H1 (cell line): ENCODE measurements at regions not wholly inside any gene's neighbourhood (a gene's known extent, or its start where the extent isn't known, plus 50 kb on each side); places are given as distances from the start of the nearest gene placed in this dataset.

ENCODE experiments used
- CTCF ChIA-PET: fragments of 300-600 bp; sonication (Branson Sonifier 250); formaldehyde crosslinking; loops from one replicate; lab custom pipeline; 2021; ENCODE audit not compliant: partially characterized antibody; lab: Charles Lee
- POLR2A ChIA-PET: fragments of 300-600 bp; sonication (Branson Sonifier 250); formaldehyde crosslinking; loops from one replicate; lab custom pipeline; 2021; ENCODE audit warnings: inconsistent platforms; ENCODE audit not compliant: partially characterized antibody; lab: Charles Lee
- DNase-seq, 2 experiments: peaks; one replicate each; pipeline versions ENCODE4 v3.0.0 to v3.0.0-alpha.2; 2010 to 2022; ENCODE audit warnings: low spot score in 2 of 2, low read depth in 1 of 2, mixed read lengths in 1 of 2
- FAIRE-seq: peaks from 2 replicates; lab custom pipeline; 2011; peaks lifted over from hg19 to GRCh38; lab: Jason Lieb, UNC
- H2AFZ ChIP-seq: 2 replicates; pipeline ENCODE4 v1.8.1; 2012; ENCODE audit warnings: low read length, inconsistent platforms
- H2AK5ac ChIP-seq: 2 replicates; pipeline ENCODE4 v1.6.1; 2013; ENCODE audit warnings: low read depth, low read length
- H2BK120ac ChIP-seq: replicated peaks from 2 replicates; pipeline ENCODE3; 2013; ENCODE audit warnings: low read depth, low read length, inconsistent platforms
- H2BK12ac ChIP-seq: 2 replicates; pipeline ENCODE4 v1.6.1; 2013; ENCODE audit warnings: low read depth, low read length
- H2BK15ac ChIP-seq: 2 replicates; pipeline ENCODE4 v1.6.1; 2013; ENCODE audit warnings: low read length
- H2BK20ac ChIP-seq: 2 replicates; pipeline ENCODE4 v1.6.1; 2013; ENCODE audit warnings: low read length
- H2BK5ac ChIP-seq: 2 replicates; pipeline ENCODE4 v1.6.1; 2013; ENCODE audit warnings: low read depth, low read length
- H3K14ac ChIP-seq: 2 replicates; pipeline ENCODE4 v1.6.1; 2013; ENCODE audit warnings: inconsistent platforms; ENCODE audit not compliant: insufficient read length
- H3K18ac ChIP-seq: 2 replicates; pipeline ENCODE4 v1.6.1; 2013; ENCODE audit warnings: low read length; ENCODE audit errors: extremely low read depth
- H3K23ac ChIP-seq: 2 replicates; pipeline ENCODE4 v1.6.1; 2013; ENCODE audit warnings: inconsistent platforms; ENCODE audit not compliant: insufficient read length
- H3K23me2 ChIP-seq: 2 replicates; pipeline ENCODE4 v1.6.1; 2013; ENCODE audit warnings: low read depth, low read length
- H3K27ac ChIP-seq: 2 replicates; pipeline ENCODE4 v1.6.1; 2011; ENCODE audit warnings: low read depth, low read length, inconsistent platforms
- H3K27me3 ChIP-seq, 4 experiments: replicated peaks in 1 of 4; 1 replicate in 1 of 4; 2 replicates in 3 of 4; pipeline versions ENCODE4 v1.6.1 to v1.8.1; 2011 to 2013; ENCODE audit warnings: low read length in 3 of 4, mild to moderate bottlenecking in 3 of 4, inconsistent platforms in 2 of 4, mixed read lengths in 2 of 4, moderate library complexity in 1 of 4; ENCODE audit not compliant: control insufficient read depth in 3 of 4, insufficient read depth in 3 of 4; ENCODE audit errors: extremely low read depth in 1 of 4
- H3K36me3 ChIP-seq, 4 experiments: 2 replicates each; pipeline versions ENCODE4 v1.6.1 to v1.8.1; 2011 to 2013; ENCODE audit warnings: mild to moderate bottlenecking in 4 of 4, low read length in 3 of 4, moderate library complexity in 2 of 4, control low read depth in 1 of 4, inconsistent platforms in 1 of 4; ENCODE audit not compliant: insufficient read depth in 4 of 4, control insufficient read depth in 2 of 4
- H3K4ac ChIP-seq: replicated peaks from 2 replicates; pipeline ENCODE3; 2013; ENCODE audit warnings: low read length, low read depth, mixed read lengths, inconsistent platforms; ENCODE audit not compliant: insufficient read length
- H3K4me1 ChIP-seq, 4 experiments: replicated peaks in 1 of 4; 1 replicate in 1 of 4; 2 replicates in 3 of 4; pipeline versions ENCODE4 v1.6.1 to v1.8.1; 2011 to 2013; ENCODE audit warnings: low read length in 3 of 4, inconsistent platforms in 2 of 4, mixed read lengths in 1 of 4; ENCODE audit not compliant: insufficient read depth in 4 of 4, control insufficient read depth in 3 of 4
- H3K4me2 ChIP-seq, 2 experiments: 2 replicates each; pipeline versions ENCODE4 v1.6.1 to v1.8.1; 2011 to 2013; ENCODE audit warnings: low read depth in 2 of 2, low read length in 2 of 2, control low read depth in 1 of 2, inconsistent platforms in 1 of 2, mild to moderate bottlenecking in 1 of 2; ENCODE audit not compliant: insufficient read depth in 1 of 2
- H3K4me3 ChIP-seq, 4 experiments: fragments of 200-600, 300-600 bp in 1 of 4; sonication (generic), shearing (Covaris generic), sonication (Bioruptor Twin) in 1 of 4; 2 replicates each; pipeline versions ENCODE4 v1.5.1 to v1.8.1; 2011 to 2016; ENCODE audit warnings: low read length in 4 of 4, low read depth in 3 of 4, control low read depth in 2 of 4, inconsistent platforms in 2 of 4, mild to moderate bottlenecking in 2 of 4, mixed read lengths in 1 of 4, moderate library complexity in 1 of 4; ENCODE audit not compliant: insufficient read depth in 2 of 4; ENCODE audit errors: extremely low read depth in 1 of 4
- H3K56ac ChIP-seq: replicated peaks from 2 replicates; pipeline ENCODE3; 2013; ENCODE audit warnings: low read depth, mild to moderate bottlenecking, mixed read lengths, low read length, inconsistent platforms; ENCODE audit not compliant: insufficient read length
- H3K79me1 ChIP-seq: 2 replicates; pipeline ENCODE4 v1.6.1; 2013; ENCODE audit warnings: low read depth, low read length, control low read depth
- H3K79me2 ChIP-seq, 2 experiments: 2 replicates each; pipeline versions ENCODE4 v1.6.1 to v1.8.1; 2012 to 2013; ENCODE audit warnings: low read length in 2 of 2, mild to moderate bottlenecking in 2 of 2, inconsistent platforms in 1 of 2; ENCODE audit not compliant: insufficient read depth in 2 of 2, control insufficient read depth in 1 of 2
- H3K9ac ChIP-seq, 4 experiments: replicated peaks in 1 of 4; 1 replicate in 1 of 4; 2 replicates in 3 of 4; pipeline versions ENCODE4 v1.6.1 to v1.8.1; 2011 to 2013; ENCODE audit warnings: low read depth in 3 of 4, low read length in 3 of 4, control low read depth in 2 of 4, mild to moderate bottlenecking in 2 of 4, moderate library complexity in 2 of 4, inconsistent platforms in 1 of 4; ENCODE audit errors: extremely low read depth in 1 of 4
- H3K9me3 ChIP-seq, 2 experiments: 2 replicates each; pipeline versions ENCODE4 v1.6.1 to v1.8.1; 2012 to 2013; ENCODE audit warnings: mild to moderate bottlenecking in 2 of 2, moderate library complexity in 2 of 2, control low read depth in 1 of 2, inconsistent platforms in 1 of 2, low read depth in 1 of 2, low read length in 1 of 2, mixed read lengths in 1 of 2; ENCODE audit not compliant: insufficient read depth in 2 of 2
- H4K20me1 ChIP-seq, 2 experiments: replicated peaks in 1 of 2; 2 replicates each; pipeline versions ENCODE3 to v1.8.1; 2011 to 2013; ENCODE audit warnings: inconsistent platforms in 2 of 2, low read length in 2 of 2, mild to moderate bottlenecking in 1 of 2; ENCODE audit not compliant: insufficient read depth in 2 of 2, control insufficient read depth in 1 of 2
- H4K5ac ChIP-seq: 2 replicates; pipeline ENCODE4 v1.6.1; 2013; ENCODE audit warnings: low read length, low read depth, mixed read lengths, inconsistent platforms; ENCODE audit not compliant: insufficient read length
- H4K8ac ChIP-seq: 2 replicates; pipeline ENCODE4 v1.8.0; 2013; ENCODE audit warnings: mild to moderate bottlenecking, moderate library complexity, low read length, inconsistent platforms; ENCODE audit not compliant: insufficient read depth; ENCODE audit errors: extremely low read depth
- H4K91ac ChIP-seq: replicated peaks from 2 replicates; pipeline ENCODE3; 2013; ENCODE audit warnings: low read length, mixed read lengths, inconsistent platforms; ENCODE audit not compliant: insufficient read length
- MAX ChIP-seq: IDR thresholded peaks from 2 replicates; pipeline ENCODE4 v1.6.1; 2012; ENCODE audit warnings: inconsistent platforms
- NRF1 ChIP-seq: IDR thresholded peaks from 2 replicates; pipeline ENCODE4 v1.6.1; 2011; ENCODE audit warnings: mild to moderate bottlenecking, low read depth, low read length, improper control_type of control experiment
- RNF2 ChIP-seq: fragments of 200-900, 300-1000 bp; sonication (generic); IDR thresholded peaks from 2 replicates; pipeline ENCODE4 v1.7.1; 2016; ENCODE audit warnings: borderline replicate concordance, low read depth, mild to moderate bottlenecking, antibody characterized with exemption, low read length; ENCODE audit not compliant: poor library complexity, severe bottlenecking; ENCODE audit errors: missing control alignments
- SIRT6 ChIP-seq: IDR thresholded peaks from one replicate; pipeline ENCODE4 v1.7.1; 2012; ENCODE audit warnings: low read length, inconsistent platforms
- SIX5 ChIP-seq: IDR thresholded peaks from 2 replicates; pipeline ENCODE4 v1.6.1; 2011; ENCODE audit warnings: mild to moderate bottlenecking, low read depth, low read length
- WGBS, 2 experiments: shearing (Covaris generic) in 1 of 2; methylation state at CpG; one replicate each; pipeline versions ENCODE4 v1.1.6 to v1.1.7; 2013 to 2015; ENCODE audit warnings: low lambda C conversion rate in 2 of 2, mixed read lengths in 2 of 2, inconsistent platforms in 1 of 2, low coverage in 1 of 2, missing lambda C conversion rate in 1 of 2; ENCODE audit not compliant: insufficient replicate concordance in 2 of 2, insufficient coverage in 1 of 2, insufficient read length in 1 of 2; ENCODE audit errors: extremely low coverage in 1 of 2, missing lambda C conversion rate in 1 of 2; 5-methylcytosine and 5-hydroxymethylcytosine counted together

GRCh38 chr3:171511450-171511849 is 51.2 kb upstream of the TNIK start:
- no peak overlapping the region for H4K91ac ChIP-seq
- H2BK5ac ChIP-seq, result no peak overlapping the region
- H4K8ac ChIP-seq, result no peak overlapping the region
- no peaks in the 10 kb centered on the region for H4K20me1 ChIP-seq
- no peak overlapping the region for H2BK20ac ChIP-seq
- H2AFZ ChIP-seq, result peak overlapping the region; percentile 31; the same call in 1 of the 2 replicates
- no peak for FAIRE-seq
- H3K9me3 ChIP-seq, result no peaks in the 10 kb centered on the region
- no peak overlapping the region for H3K23ac ChIP-seq
- CTCF ChIA-PET, result interaction anchor here (1.0 to 1.6 kb wide), 3 partner anchors 10 to 339 kb away, joined by 3 to 5 read pairs (median 4); no protein-coding TSS in a partner anchor
- no peak overlapping the region for H3K4me3 ChIP-seq
- no peak overlapping the region for H3K56ac ChIP-seq
- WGBS, 2 experiments, result 86% methylated on average over 2 of the region's 2 CpGs; no CpG with 5 or more reads in 1 of the 2 experiments
- H3K4me2 ChIP-seq, result no peak overlapping the region
- no peak overlapping the region for H2BK15ac ChIP-seq
- H3K18ac ChIP-seq, result no peak overlapping the region
- no peaks in the 10 kb centered on the region for H3K4me1 ChIP-seq
- no peak overlapping the region for H3K14ac ChIP-seq
- H3K9ac ChIP-seq, result no peak overlapping the region
- no peaks in the 10 kb centered on the region; a peak in 1 of 8 replicates for H3K36me3 ChIP-seq
- no peak overlapping the region for H3K27ac ChIP-seq
- POLR2A ChIA-PET, result interaction anchor here (0.6 kb wide), 1 partner anchor 643 kb away, joined by 3 read pairs; no protein-coding TSS in a partner anchor
- H3K4ac ChIP-seq, result no peak overlapping the region
- no peak overlapping the region for H2BK12ac ChIP-seq
- H3K23me2 ChIP-seq, result no peaks in the 10 kb centered on the region
- no peaks in the 10 kb centered on the region for H3K27me3 ChIP-seq
- no peaks in the 10 kb centered on the region for H3K79me2 ChIP-seq
- H2BK120ac ChIP-seq, result no peak overlapping the region
- TF ChIP-seq RNF2 (no peak), SIRT6 (no peak), NRF1 (no peak), MAX (no peak), SIX5 (no peak)
- H3K79me1 ChIP-seq, result no peaks in the 10 kb centered on the region
- DNase-seq, result no peak
- H4K5ac ChIP-seq, result no peak overlapping the region
- H2AK5ac ChIP-seq, result no peak overlapping the region
